ENCODE measurements at regions not wholly inside any gene's neighbourhood (a gene's known extent, or its start where the extent isn't known, plus 50 kb on each side); places are given as distances from the start of the nearest gene placed in this dataset.

DNA sequence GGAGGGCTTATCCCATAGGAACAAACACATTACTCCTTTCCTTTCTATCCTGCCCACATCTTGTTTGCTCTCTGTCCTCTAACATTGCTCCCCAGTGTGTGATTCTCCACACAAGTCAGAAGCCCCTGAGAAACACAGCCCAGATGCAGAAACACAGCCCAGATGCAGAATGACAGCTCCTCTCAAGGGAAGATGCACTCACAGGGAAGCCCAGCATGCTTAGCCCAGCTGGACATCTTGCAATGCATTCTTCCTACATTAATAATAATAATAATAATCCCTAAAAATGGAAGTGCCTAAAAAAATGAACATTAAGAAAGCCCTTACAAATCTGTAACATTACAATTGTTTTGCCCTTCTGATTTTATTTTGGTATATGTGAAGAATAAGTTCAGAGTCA is 172.1 kb downstream of the CBLN2 start:
- DNase-seq (ENCODE audit: low read depth, low spot score): no peak
- no peak overlapping the region for H3K27ac ChIP-seq

DNA sequence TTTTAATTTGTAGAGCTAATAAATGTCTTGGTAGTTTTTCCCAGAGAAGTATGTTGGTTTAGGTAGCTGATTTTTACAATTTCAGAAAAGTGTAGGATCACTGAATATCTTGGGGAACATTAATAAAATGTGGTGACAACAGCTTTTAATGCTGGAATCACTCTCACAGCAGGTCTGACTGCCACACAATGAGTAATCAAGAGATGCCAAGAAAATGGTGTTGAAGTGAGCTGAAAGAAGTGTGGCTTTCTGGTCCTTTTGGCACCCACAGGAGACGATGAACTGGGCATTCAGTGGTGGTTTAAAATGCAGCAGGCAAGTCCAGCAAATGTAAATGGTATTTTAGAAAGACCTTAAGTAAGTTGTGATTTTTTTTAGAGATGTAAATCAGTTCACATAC is 175.8 kb downstream of the CBLN2 start:
- DNase-seq (ENCODE audit: low read depth, low spot score): no peak
- H3K27ac ChIP-seq: no peak overlapping the region

DNA sequence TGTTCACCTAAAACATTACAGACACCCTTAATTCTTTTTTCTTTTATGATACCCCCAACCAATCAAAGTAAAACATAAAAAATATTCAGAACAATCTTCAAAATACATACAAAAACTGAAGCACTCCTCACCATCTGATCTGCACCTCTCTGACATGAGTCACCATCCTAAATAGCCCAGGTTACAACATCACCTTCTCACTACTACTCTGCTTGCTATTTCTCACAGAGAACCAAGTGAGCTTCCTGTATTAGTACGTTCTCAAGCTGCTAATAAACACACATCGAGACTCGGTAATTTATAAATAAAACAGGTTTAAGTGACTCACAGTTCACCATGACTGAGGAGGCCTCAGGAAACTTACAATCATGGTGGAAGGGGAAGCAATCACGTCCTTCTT is 183.5 kb downstream of the CBLN2 start:
- no peak for DNase-seq (ENCODE audit: low read depth, low spot score)
- no peak overlapping the region for H3K27ac ChIP-seq

DNA sequence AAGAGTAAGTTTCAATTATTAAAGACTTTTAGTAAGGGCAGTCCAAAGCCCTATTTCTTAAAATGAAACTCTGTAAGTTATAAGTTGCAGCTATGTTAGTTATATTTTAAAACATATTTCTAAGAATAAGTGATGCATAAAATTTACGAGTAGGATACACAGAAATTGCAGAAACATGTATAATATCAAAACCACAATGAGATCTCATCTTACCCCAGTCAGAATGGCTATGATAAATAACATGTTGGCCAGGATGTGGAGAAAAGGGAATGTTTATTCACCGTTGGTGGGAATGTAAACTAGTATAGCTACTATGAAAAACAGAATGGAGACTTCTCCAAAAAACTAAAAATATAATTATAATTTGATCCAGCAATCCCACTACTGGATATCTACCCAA is 201.2 kb downstream of the CBLN2 start:
- no peak overlapping the region for H3K27ac ChIP-seq
- DNase-seq (ENCODE audit: low read depth, low spot score): no peak

DNA sequence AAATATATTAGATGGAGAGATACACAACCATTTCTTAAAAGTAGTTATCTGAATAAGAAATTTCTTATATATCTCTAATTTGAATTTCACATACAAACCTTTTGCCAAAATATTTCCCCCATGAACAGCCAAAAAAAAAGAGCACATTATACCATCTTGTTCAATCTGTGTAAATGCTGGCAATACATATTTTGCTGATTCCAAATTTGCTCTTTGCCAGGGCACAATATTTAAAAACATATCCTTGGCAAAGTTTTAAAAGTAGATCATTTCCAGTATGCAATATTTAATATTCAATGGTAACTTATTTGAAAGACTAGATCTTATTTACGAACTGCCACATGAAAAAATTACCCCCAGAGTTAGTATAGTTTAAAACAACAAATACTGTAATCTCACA is 204.2 kb downstream of the CBLN2 start:
- H3K27ac ChIP-seq: no peak overlapping the region
- no peak for DNase-seq (ENCODE audit: low read depth, low spot score)

DNA sequence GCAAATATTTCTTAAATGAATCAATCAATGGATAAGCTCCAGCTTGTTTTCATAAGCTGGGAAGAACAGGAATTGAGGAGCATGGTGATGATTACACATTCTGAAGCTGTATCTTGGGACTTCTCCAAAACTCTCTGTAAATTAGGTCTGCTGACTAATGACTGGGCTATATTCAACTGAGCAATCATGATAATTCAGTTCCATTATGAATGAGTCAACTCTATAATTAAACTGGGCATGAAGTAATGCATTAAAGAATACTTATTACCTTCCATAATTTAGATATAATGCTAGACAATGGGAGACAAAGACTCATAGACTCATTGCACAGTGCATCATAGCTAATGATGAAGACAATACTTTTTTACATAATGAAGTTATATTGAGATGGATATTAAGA is 207.4 kb downstream of the CBLN2 start:
- H3K27ac ChIP-seq: no peak overlapping the region
- DNase-seq (ENCODE audit: low read depth, low spot score): peak; percentile 1

DNA sequence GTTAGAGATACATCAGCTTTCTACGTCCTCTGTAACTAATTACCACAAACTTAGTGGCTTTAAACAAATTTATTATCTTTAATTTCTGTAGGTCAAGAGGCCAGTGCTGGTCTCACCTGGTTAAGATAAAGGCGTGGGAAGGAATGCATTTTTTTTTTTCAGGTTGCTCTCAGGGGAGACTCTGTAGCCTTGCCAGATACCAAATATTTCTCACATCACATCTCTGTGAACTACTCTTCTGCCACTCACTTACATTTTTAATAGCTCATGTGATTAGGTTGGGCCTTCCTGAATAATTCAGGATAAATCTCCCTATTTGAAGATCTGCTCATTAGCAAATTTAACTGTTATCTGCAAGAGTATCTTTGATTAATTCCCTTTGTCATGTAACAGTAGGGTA is 214.6 kb downstream of the CBLN2 start:
- no peak overlapping the region for H3K27ac ChIP-seq
- DNase-seq (ENCODE audit: low read depth, low spot score): no peak

DNA sequence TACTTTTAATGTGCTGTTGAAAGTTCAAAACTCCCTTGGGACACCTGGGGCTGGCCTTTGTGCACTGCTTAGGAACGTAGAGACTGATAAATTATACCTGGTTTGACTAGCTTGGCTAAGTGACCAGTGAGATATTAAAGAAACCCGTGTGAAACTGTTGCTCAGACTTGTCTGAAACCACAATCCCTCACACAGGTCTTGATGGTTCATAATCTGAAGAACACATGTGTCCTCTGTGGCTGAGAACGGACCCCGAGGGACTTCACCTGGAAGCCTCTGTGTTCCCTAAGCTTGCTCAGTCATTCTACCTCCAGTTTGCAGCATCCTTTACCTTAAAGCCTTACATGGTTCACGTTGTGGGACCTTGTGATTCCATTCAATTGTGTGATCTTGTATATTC is 218.8 kb downstream of the CBLN2 start:
- DNase-seq (ENCODE audit: low read depth, low spot score): no peak
- no peak overlapping the region for H3K27ac ChIP-seq

DNA sequence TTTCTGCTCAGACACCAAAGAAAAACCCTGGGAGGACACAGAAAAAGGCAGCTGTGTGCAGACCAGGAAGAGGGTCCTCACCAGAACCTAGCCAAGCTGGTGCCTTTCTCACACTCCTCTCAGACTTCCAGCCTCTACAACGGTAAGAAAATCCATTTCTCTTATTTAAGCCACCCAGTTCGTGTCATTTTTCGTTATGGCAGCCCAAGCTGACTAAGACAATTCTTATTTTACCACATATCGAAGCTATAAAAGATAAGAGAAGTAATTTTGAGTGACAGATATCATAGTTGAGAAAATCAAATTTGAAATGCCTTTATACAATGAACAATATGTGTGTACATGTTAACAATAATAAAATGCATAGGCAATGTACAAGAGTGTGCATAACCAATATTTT is 219.5 kb downstream of the CBLN2 start:
- DNase-seq (ENCODE audit: low read depth, low spot score): no peak
- no peak overlapping the region for H3K27ac ChIP-seq

DNA sequence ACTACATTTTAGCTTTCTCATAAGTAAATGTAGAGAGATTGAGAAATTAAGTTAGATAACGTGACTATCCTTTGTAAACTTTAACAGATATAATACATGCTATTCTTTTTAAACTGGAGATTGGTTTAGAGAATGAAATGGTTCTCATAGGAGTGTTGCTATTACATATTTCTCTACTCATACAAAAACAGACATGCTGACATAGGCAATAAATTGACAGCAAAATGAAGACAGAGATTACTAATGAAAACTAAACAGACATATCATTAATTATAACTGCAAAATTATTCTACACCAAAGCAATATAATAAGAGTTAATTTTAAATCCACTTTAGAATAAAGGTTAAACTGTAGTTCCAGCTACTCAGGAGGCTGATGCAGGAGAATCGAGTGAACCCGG is 227.6 kb downstream of the CBLN2 start:
- no peak for DNase-seq (ENCODE audit: low read depth, low spot score)
- no peak overlapping the region for H3K27ac ChIP-seq

DNA sequence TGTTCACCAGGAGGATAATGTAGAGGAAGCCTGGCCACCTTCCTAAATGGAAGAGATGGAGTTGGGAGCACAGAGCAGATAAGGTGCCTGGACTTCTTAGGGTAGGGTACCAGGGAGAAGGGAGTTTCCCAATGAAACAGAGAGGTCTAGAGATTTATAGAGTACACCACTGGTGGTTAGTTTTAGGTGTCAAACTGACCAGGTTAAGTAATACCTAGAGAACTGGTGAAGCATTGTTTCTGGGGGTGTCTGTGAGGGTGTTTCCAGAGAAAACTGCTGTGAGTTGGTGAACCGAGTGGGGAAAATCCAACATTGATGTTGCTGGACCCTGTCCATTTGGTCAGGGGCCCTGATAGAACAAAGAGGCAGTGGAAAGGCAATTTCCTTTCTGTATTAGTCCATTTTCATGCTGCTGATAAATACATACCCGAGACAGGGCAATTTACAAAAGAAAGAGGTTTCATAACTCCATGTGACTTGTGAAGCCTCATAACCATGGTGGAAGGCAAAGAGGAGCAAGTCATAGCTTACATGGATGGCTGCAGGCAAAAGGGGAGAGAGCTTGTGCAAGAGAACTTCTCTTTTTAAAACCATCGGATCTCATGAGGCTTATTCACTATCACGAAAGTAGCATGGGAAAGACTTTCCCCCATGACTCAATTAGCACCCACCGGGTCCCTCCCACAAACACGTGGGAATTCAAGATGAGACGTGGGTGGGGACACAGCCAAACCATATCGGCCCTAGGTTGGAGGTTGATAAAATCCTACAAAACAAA is 260.8 kb downstream of the CBLN2 start:
- H3K27ac ChIP-seq: no peak overlapping the region
- no peak for DNase-seq (ENCODE audit: low read depth, low spot score)

DNA sequence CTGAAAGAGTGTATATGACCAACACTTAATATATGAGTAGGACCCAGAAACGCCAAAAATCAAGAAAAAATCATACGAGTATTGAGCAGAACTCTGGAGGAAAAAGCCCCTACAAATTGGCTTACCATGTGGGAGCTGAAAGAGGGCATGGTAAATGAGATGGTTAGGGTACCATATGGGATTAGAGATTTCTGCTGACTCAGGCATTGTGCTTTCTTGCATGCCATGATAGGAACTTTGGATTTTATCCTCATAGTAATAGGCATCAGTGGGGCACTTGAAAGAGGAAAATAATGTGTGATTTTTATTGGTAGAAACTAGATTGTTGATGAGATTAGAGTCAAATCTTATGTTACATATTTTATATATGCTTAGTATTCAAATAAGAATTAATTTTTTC is 271.1 kb downstream of the CBLN2 start:
- H3K27ac ChIP-seq: no peak overlapping the region
- no peak for DNase-seq (ENCODE audit: low read depth, low spot score)

DNA sequence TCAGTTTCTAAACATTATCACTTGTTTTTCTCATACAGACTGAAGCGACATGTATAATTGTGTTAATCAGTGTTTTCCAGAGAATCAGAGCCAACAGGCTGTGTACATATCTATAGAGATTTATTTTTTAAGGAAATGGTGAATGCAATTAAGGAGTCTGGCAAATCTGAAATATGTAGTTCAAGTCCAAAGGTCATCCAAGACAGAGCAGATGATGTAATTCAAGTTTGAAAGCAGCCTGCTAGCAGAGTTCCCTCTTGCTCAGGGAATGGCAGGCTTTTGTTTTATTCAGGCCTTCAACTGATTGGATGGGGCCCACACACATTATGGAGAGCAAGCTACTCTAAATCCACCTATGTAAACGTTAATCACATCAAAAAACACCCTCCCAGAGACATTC is 282.6 kb downstream of the CBLN2 start:
- no peak for DNase-seq (ENCODE audit: low read depth, low spot score)
- no peak overlapping the region for H3K27ac ChIP-seq

DNA sequence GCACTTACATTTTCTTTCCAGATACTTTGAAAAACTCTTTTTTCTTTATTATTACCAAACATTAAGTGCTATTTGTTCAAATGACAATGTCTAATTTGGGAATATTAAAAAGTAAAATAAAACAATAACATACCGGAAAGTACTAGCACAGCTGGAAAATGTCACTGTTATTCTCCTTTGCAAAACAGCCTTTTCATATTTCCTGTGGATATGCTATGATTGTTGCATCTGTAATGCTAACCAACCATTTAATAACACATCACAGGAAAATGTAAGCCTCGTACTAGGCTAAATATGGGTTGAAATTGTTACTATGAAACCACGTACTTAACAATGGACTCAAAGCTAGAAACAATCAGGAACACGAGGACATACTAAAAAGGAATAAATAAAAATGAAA is 298.1 kb downstream of the CBLN2 start:
- H3K27ac ChIP-seq: no peak overlapping the region
- no peak for DNase-seq (ENCODE audit: low read depth, low spot score)

DNA sequence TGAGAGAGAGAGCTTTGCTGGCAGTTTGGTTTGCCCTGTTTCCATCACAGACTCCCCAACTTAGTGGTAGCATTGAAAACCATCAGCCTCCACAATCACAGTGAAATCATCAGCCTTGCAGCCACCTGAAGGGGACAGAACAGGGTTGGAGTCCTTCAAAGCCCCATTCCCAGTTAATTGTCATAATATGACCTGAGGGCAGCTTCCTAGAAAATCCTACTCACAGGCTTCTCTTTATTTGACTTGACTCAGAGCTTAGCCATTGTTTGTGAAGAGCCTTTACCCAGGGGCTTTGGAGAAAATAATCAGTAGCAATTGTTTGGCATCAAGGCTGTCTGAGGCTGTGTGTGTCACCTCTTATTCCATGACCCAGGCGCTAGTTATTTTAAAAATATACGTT is 308.7 kb downstream of the CBLN2 start:
- DNase-seq (ENCODE audit: low read depth, low spot score): peak; percentile 8
- H3K27ac ChIP-seq: no peak overlapping the region

DNA sequence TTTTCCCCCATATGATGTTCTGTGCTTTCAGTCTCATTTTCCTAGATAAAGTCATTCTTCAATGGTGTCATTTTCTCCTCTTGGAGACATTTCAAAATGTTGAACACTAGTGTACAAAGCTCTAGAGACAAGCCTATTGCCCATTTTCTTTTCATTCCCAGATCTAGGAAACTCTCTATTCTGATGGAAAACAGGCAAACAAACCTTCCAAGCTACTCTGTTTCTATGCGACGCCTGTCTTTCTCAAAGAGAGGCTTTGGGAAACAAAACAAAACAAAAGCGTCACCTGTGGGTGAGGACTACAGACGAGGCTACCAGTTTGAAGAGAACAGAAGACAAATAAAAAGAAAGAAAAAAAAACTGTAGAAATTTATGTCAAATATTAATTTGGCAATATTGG is 311.0 kb downstream of the CBLN2 start:
- no peak for DNase-seq (ENCODE audit: low read depth, low spot score)
- H3K27ac ChIP-seq: no peak overlapping the region

DNA sequence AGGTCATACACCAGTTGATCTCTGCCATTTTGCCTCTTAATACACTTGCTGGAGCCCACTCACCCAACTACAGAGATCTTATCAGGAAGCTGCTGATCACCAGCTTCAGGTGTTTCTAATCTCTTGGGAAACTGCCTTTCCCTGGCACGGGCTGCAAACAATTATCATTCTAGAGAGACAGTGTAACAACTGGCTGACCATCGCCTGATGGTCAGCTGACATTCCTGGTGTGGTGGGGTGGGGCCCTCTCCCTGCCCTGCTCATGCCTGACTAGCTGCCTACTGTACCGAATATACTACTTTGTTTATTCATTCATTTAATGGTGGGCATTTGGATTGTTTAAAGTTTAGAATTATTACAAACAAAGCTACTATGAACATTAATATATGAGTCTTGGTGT is 311.5 kb downstream of the CBLN2 start:
- DNase-seq (ENCODE audit: low read depth, low spot score): no peak
- H3K27ac ChIP-seq: no peak overlapping the region

DNA sequence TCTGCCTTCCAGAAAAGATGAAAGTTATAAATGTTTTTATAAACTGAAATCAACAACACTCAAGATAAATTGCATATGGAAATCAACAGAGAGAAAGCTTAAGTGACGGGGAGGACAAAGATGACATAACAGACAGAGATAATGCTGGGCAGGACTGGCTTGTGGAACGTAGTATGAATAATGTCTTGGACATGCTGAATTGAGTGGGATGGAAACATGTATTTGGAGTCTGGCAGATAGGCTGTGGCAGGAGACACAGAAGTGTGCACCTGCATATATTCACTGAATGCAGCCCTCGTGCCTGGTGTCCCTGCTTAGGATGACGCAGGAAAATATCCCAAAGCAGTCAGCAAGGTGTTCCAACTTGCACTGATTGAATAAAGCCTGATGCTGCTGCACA is 318.2 kb downstream of the CBLN2 start:
- no peak for DNase-seq (ENCODE audit: low read depth, low spot score)
- no peak overlapping the region for H3K27ac ChIP-seq

DNA sequence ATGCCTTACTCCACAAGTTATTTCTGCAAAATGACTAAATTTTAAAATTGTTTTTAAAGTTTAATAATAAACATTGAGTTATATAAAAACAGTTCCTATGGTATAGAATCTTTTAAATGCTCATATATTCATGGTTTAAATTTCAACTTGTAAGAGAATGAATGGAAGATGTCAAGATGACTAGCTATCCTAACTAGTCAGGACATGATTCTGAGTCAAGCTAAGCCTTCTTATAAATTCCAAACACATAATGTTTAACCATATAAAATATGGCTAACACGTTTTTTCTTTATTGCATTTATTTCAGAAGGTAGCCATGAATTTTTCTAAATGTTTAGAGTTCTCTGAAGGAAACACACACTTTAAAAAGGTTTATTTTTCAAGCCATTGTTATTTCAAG is 320.4 kb downstream of the CBLN2 start:
- no peak overlapping the region for H3K27ac ChIP-seq
- DNase-seq (ENCODE audit: low read depth, low spot score): peak; percentile 44

DNA sequence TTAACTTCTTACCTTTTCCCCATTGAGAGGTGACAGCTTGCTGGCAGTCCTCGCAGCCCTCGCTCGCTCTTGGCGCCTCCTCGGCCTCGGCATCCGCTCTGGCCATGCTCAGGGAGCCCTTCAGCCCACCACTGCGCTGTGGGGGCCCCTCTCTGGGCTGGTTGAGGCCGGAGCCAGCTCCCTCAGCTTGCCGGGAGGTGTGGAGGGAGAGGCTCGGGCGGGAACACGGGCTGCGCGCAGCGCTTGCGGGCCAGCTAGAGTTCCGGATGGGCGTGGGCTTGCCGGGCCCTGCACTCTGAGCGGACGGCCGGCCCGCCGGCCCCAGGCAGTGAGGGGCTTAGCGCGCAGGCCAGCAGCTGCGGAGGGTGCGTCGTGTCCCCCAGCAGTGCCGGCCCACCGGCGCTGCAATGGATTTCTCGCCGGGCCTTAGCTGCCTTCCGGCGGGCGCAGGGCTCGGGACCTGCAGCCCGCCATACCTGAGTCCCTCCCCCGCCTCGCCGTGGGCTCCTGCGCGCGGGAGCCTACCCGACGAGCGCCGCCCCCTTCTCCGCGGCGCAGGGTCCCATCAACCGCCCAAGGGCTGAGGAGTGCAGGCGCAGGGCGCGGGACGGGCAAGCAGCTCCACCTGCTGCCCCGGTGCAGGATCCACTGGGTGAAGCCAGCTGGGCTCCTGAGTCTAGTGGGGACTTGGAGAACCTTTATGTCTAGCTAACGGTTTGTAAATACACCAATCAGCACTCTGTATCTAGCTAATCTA is 335.0 kb downstream of the CBLN2 start:
- no peak overlapping the region for H3K27ac ChIP-seq
- DNase-seq (ENCODE audit: low read depth, low spot score): no peak

DNA sequence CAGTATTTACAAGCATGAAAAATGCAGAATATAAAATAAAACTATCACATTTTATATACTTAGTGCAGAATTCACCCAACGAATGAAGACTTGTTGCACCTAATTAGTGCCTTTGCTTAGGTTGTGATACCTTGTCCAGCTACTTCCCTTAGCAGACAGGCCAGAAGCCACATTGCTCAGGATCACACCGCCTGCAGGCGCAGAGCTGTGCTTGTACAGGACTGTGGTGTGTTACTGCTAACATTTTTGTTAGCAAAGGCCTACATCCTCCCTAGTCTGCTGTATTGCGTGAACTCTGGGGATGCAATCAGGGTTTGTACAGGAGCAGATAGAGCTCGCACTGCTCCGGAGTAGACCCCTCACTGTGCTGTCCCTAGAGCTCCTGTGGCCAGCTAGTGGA is 336.9 kb downstream of the CBLN2 start:
- no peak overlapping the region for H3K27ac ChIP-seq
- DNase-seq (ENCODE audit: low read depth, low spot score): no peak

DNA sequence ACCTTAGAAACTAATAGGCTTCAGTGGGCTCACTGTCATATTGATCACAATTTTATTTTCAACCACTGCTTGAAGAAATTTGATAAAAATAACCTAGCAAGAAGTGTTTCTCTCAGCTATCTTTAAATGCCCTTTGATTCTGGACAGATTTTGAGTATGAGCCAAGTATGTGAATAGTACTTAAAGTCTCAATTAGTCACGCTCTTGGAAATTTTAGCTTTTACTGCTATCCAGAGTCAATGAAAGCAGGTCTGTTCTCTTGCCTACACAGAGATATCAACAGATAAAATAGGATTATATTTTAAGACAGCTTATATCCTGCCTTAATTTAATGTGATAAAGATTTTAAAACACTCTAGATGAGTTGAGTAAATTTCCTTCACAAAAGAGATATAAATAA is 337.3 kb downstream of the CBLN2 start:
- H3K27ac ChIP-seq: no peak overlapping the region
- no peak for DNase-seq (ENCODE audit: low read depth, low spot score)

All from epithelial cell of prostate (primary cell).